AG04449 (cell line): ENCODE measurements at regions not wholly inside any gene's neighbourhood (a gene's known extent, or its start where the extent isn't known, plus 50 kb on each side); places are given as distances from the start of the nearest gene placed in this dataset.

Experiments
- CTCF ChIA-PET: fragments of 350-600 bp; formaldehyde crosslinking; extraction: SDS; loops from one replicate; lab custom pipeline; 2021; ENCODE audit warnings: antibody characterized with exemption; lab: Yijun Ruan, JAX
- POLR2A ChIA-PET: fragments of 400-600, 350-600 bp; formaldehyde crosslinking; extraction: SDS; loops from one replicate; lab custom pipeline; 2020; ENCODE audit warnings: antibody characterized with exemption, inconsistent platforms; lab: Yijun Ruan, JAX
- DNase-seq: peaks from one replicate; pipeline ENCODE4 v3.0.0-alpha.2; 2010; ENCODE audit warnings: low read depth, low spot score
- H3K4me3 ChIP-seq: 2 replicates; pipeline ENCODE4 v1.5.1; 2011; ENCODE audit warnings: low read depth, mild to moderate bottlenecking, control low read depth, low read length
- CTCF ChIP-seq: IDR thresholded peaks from one replicate; pipeline ENCODE4 v1.5.1; 2011; ENCODE audit warnings: mild to moderate bottlenecking, moderate library complexity, low read length, control low read depth, inconsistent platforms; ENCODE audit not compliant: insufficient read depth; ENCODE audit errors: missing control alignments

DNA sequence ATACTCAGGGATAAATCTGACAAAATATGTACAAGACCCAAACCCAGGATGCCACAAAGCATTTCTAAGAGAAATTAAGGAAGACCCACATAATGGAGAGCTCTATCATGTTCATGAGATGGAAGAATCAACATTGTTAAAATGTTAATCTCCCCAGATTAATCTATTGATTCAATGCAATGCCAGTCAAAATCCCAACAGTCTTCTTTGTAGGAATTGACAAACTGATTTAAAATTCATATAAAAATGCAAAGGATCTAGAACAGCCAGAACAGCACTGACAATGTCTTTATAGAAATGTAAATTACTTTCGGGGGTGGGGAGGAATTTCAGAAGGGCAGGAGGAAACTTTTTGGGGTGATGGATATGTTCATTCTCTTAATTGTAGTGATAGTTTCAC, 281.6 kb upstream of the SEMA6A start:
- TF ChIP-seq CTCF = no peak
- ChIA-PET CTCF (no interaction called here), POLR2A (no interaction called here)
- no peak overlapping the region for H3K4me3 ChIP-seq
- no peak for DNase-seq

DNA sequence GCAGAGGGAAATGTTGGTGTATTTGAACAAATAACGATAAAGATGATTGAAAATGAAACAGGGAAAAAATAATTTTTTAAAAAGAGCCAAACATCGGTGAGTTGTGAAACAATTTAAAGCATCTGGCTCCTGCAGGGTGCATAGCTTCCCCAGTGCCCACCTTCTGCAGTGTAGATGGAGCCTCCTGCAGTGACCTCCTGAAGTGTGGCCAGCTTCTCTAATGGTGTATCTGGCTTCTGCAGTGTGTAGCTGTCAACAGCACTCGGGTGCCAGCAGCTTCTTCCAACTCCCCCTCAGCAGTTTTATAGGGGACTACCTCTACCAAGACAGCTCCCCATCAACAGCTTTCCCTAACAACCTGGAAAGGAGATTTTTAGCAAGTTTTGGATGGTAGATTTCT, 279.4 kb upstream of the SEMA6A start:
- no peak for TF ChIP-seq CTCF
- H3K4me3 ChIP-seq = no peak overlapping the region
- POLR2A ChIA-PET = no interaction called here
- CTCF ChIA-PET = no interaction called here
- DNase-seq = no peak

- ChIA-PET POLR2A (no interaction called here), CTCF (no interaction called here)
- no peak for DNase-seq
- no peak for TF ChIP-seq CTCF
- H3K4me3 ChIP-seq = no peak overlapping the region
These were observed 274.4 kb upstream of the SEMA6A start for GRCh38 chr5:116848954-116849581.

GRCh38 chr5:116847960-116848359, 273.3 kb upstream of the SEMA6A start:
- POLR2A ChIA-PET = no interaction called here
- no peak overlapping the region for H3K4me3 ChIP-seq
- no peak for TF ChIP-seq CTCF
- CTCF ChIA-PET = no interaction called here
- DNase-seq = no peak

GRCh38 chr5:116844015-116844414, 269.4 kb upstream of the SEMA6A start:
- DNase-seq = no peak
- ChIA-PET POLR2A (no interaction called here), CTCF (no interaction called here)
- H3K4me3 ChIP-seq = no peak overlapping the region
- TF ChIP-seq CTCF = no peak

DNA sequence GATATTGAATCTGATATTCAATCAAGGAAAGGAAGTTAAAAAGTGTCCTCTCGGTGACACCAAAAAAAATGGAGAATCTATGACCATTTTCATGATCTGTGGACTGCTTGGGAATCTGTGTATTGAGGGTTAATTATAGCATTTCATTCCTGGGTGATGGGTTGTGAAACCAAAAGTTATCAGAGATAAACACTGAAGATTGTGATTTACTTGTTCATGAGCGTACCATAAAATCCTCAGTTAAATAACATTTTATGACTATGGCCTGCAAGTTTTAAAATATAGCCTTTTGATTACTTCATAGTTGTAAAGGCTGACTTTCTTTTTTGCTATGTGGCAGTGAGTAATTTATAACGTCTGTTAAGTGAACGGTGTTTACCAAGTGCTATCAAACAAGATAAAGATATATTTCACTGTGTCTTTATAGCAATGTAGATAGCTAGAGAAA, 267.9 kb upstream of the SEMA6A start:
- no peak overlapping the region for H3K4me3 ChIP-seq
- ChIA-PET CTCF (no interaction called here), POLR2A (no interaction called here)
- TF ChIP-seq CTCF = no peak
- no peak for DNase-seq
